ENCODE measurements at regions not wholly inside any gene's neighbourhood (a gene's known extent, or its start where the extent isn't known, plus 50 kb on each side); places are given as distances from the start of the nearest gene placed in this dataset.

- Histone ChIP-seq H2AK5ac (ENCODE audit: low read depth, low read length) (no peak overlapping the region), H3K9ac (ENCODE audit: low read depth, low read length) (no peak overlapping the region)
These were observed 57.2 kb upstream of the KY start for GRCh38 chr3:134707908-134708597.

More at GRCh38 chr3:134707908-134708597, 57.2 kb upstream of the KY start:
- peak; percentile 26 for DNase-seq
- no CpG with 5 or more reads among the region's 2 CpGs for WGBS, 2 experiments (ENCODE audit: extremely low coverage in 2 of 2, insufficient read length in 1 of 2)
- H3K56ac ChIP-seq (ENCODE audit: extremely low read depth, insufficient read depth, low read length): no peak overlapping the region
- H4K8ac ChIP-seq (ENCODE audit: low read depth in 2 of 2, low read length in 2 of 2): no peak overlapping the region
- H3K18ac ChIP-seq (ENCODE audit: low read depth, low read length): no peak overlapping the region
- TF ChIP-seq NFE2L2 (IDR thresholded peaks at IDR 0.05; ENCODE audit: low read depth, low read length) (no peak), SMC3 (IDR thresholded peaks at IDR 0.05; ENCODE audit: low read depth, low read length) (no peak), MAFK (IDR thresholded peaks at IDR 0.05; ENCODE audit: low read depth, low read length) (no peak), POLR2A (IDR thresholded peaks at IDR 0.05; ENCODE audit: low read depth, low read length) (no peak), FOS (IDR thresholded peaks at IDR 0.05; ENCODE audit: low read depth, low read length) (no peak), RFX5 (IDR thresholded peaks at IDR 0.05; ENCODE audit: low read depth, low read length) (no peak), RAD21 (IDR thresholded peaks at IDR 0.05; ENCODE audit: low read length) (no peak), MXI1 (IDR thresholded peaks at IDR 0.05; ENCODE audit: borderline replicate concordance, low read depth, low read length) (no peak), CHD1 (IDR thresholded peaks at IDR 0.05; ENCODE audit: low read depth, low read length) (no peak), RCOR1 (IDR thresholded peaks at IDR 0.05; ENCODE audit: insufficient replicate concordance, low read length) (no peak), CEBPB (IDR thresholded peaks at IDR 0.05; ENCODE audit: low read depth, low read length) (no peak), BHLHE40 (IDR thresholded peaks at IDR 0.05; ENCODE audit: low read depth, low read length) (no peak), CTCF (conservative IDR thresholded peaks at IDR 0.05; ENCODE audit: low read depth, low read length) (no peak), MAZ (IDR thresholded peaks at IDR 0.05; ENCODE audit: borderline replicate concordance, low read depth, low read length) (no peak)
- TF ChIP-seq, protein P1, sequence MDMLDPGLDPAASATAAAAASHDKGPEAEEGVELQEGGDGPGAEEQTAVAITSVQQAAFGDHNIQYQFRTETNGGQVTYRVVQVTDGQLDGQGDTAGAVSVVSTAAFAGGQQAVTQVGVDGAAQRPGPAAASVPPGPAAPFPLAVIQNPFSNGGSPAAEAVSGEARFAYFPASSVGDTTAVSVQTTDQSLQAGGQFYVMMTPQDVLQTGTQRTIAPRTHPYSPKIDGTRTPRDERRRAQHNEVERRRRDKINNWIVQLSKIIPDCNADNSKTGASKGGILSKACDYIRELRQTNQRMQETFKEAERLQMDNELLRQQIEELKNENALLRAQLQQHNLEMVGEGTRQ (IDR thresholded peaks at IDR 0.05; ENCODE audit: low read depth, low read length): no peak
- TF ChIP-seq, protein P2, sequence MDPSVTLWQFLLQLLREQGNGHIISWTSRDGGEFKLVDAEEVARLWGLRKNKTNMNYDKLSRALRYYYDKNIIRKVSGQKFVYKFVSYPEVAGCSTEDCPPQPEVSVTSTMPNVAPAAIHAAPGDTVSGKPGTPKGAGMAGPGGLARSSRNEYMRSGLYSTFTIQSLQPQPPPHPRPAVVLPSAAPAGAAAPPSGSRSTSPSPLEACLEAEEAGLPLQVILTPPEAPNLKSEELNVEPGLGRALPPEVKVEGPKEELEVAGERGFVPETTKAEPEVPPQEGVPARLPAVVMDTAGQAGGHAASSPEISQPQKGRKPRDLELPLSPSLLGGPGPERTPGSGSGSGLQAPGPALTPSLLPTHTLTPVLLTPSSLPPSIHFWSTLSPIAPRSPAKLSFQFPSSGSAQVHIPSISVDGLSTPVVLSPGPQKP (IDR thresholded peaks at IDR 0.05; ENCODE audit: borderline replicate concordance, low read depth, low read length): no peak
- H4K5ac ChIP-seq (ENCODE audit: low read depth, low read length): no peak overlapping the region
- CTCF ChIA-PET: no interaction called here
- no peak overlapping the region for H3K23ac ChIP-seq (ENCODE audit: low read depth, low read length)
- ATAC-seq (ENCODE audit: low read depth): no peak
- intact Hi-C loops (cut with micrococcal nuclease): no loop called here
- H3K4me2 ChIP-seq (ENCODE audit: low read depth, low read length): no peak overlapping the region
- POLR2A ChIA-PET (ENCODE audit: unreplicated experiment): no interaction called here
- H3K36me3 ChIP-seq (ENCODE audit: control insufficient read depth, insufficient read depth, low read length): no peaks in the 10 kb centered on the region
- H2BK15ac ChIP-seq (ENCODE audit: low read depth, low read length): no peak overlapping the region
- no peak overlapping the region for H2BK120ac ChIP-seq (ENCODE audit: low read depth, low read length)
- peak overlapping the region; percentile 53 for H2AFZ ChIP-seq (replicated peaks; ENCODE audit: low read length, poor library complexity)
- H3K9me1 ChIP-seq (ENCODE audit: insufficient read depth, low read length): peaks cover 8% of the 10 kb centered on the region; the same call in 1 of the 2 replicates
- H2BK5ac ChIP-seq (ENCODE audit: low read depth, low read length, poor library complexity, severe bottlenecking): no peak overlapping the region
- dilution Hi-C loops (cut with HindIII; ENCODE audit: low sequenced_read_pairs, unreplicated experiment): no loop called here
- H3K9me3 ChIP-seq (ENCODE audit: control insufficient read depth, insufficient read depth, low read length): no peaks in the 10 kb centered on the region
- no peaks in the 10 kb centered on the region for H3K79me1 ChIP-seq (ENCODE audit: low read depth in 1 of 2, low read length in 2 of 2)
- H3K4me1 ChIP-seq (ENCODE audit: control insufficient read depth, insufficient read depth, low read length): no peaks in the 10 kb centered on the region
- H3K27ac ChIP-seq (ENCODE audit: insufficient read depth, low read length): no peak overlapping the region
- H3K14ac ChIP-seq (replicated peaks; ENCODE audit: low read depth, low read length): no peak overlapping the region
- no peak overlapping the region for H2AK9ac ChIP-seq (replicated peaks; ENCODE audit: low read depth, low read length, poor library complexity)
- H3K4ac ChIP-seq (ENCODE audit: low read depth, low read length): no peak overlapping the region
- no peaks in the 10 kb centered on the region for H3K27me3 ChIP-seq (ENCODE audit: control insufficient read depth, insufficient read depth, low read length)
- H4K91ac ChIP-seq (ENCODE audit: insufficient read depth, low read depth, low read length): no peak overlapping the region
- BruUV-seq (replicated peaks): no TSS peak
- in situ Hi-C loops (cut with MboI; ENCODE audit: low sequenced_read_pairs): no loop called here
- no peak overlapping the region for H3K4me3 ChIP-seq (ENCODE audit: insufficient read depth, low read depth, low read length)
- H4K20me1 ChIP-seq (ENCODE audit: insufficient read depth, low read length): no peaks in the 10 kb centered on the region
- H2BK20ac ChIP-seq (ENCODE audit: low read depth, low read length): no peak overlapping the region

All from IMR-90 (cell line).